HG03378 (cell line): ENCODE measurements at regions not wholly inside any gene's neighbourhood (a gene's known extent, or its start where the extent isn't known, plus 50 kb on each side); places are given as distances from the start of the nearest gene placed in this dataset.
"Not testable (repeated sequence)": the region's sequence is repeated elsewhere in the genome, so short reads cannot be mapped to it uniquely, and the experiment has no call there.

Experiments
- ATAC-seq: cut with Tn5 transposase; IDR thresholded peaks from one replicate; pipeline ENCODE4 v1.9.1; 2021; ENCODE audit warnings: mild to moderate bottlenecking, moderate library complexity; ENCODE audit not compliant: unreplicated experiment

DNA sequence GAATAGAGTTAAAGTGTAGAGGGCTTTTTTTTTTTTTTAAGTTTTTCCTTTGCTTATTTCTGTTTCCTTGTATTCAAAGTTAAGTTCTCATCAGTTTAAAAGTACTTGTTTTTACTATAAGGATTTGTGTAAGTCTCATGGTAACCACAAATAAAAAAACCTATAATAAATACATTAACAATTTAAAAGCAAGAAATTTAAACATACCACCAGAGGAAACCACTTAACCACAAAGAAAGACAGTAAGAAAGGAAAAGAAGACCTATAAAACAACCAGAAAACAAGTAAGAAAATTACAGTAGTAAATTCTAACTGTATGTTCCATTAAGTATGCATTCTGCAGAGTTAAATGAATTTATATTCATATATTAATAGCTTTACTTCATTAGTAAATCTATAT lies 999.1 kb upstream of the ATXN8OS start:
- no peak for ATAC-seq

DNA sequence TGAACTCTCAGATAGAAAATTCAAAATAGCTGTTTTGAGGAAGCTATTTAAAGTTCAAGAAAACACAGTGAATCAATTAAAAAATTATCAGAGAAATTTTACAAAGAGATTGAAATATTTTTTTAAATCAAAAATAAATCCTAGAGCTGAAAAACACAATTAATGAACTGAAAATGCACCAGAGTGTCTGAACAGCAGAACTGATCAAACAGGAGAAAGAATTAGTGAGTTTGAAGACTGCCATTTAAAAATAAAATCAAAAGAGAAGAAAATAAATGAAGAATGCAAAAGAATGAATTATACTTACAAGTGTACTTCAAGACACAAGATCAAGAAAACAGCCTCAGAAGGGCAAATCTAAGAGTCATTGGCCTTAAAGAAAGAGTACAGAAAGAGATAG lies 1000.2 kb upstream of the ATXN8OS start:
- no peak for ATAC-seq

DNA sequence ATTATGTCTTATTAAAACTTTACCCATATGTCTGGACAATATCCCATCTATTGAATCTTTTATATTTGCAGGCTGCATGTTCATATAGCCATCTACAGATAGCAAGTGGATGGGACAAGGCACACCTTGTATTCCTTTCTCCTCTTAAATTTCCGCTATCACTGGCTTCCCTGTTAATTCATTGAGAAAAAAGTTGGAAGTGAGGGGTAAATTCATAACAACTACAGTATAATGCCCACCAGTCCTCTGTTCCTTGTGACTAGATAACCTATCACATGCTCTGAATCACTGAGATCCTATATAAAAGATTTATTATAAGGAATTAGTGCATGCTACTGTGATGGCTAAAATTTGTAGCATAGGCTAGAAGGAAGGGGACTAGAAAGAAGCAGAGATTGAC lies 1005.8 kb upstream of the ATXN8OS start:
- ATAC-seq: no peak

DNA sequence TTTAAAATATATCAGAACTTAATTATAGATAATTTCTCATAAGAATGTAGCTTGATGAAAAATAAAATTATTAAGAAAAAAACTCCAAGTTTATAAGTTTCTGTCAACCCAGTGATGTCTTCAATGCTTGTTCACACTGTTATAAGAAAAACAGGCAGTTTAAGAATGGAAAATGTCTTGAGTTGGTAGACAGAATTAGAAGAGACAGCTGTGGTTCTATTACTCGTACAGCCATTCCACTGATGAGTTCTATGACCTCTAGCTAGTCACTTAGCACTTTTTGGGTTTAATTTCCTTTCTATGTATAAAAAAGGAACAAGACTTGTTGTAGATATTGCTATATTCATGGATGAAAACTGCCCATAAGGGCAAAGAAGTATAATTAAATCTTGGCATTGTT lies 1013.1 kb upstream of the ATXN8OS start:
- ATAC-seq: no peak

DNA sequence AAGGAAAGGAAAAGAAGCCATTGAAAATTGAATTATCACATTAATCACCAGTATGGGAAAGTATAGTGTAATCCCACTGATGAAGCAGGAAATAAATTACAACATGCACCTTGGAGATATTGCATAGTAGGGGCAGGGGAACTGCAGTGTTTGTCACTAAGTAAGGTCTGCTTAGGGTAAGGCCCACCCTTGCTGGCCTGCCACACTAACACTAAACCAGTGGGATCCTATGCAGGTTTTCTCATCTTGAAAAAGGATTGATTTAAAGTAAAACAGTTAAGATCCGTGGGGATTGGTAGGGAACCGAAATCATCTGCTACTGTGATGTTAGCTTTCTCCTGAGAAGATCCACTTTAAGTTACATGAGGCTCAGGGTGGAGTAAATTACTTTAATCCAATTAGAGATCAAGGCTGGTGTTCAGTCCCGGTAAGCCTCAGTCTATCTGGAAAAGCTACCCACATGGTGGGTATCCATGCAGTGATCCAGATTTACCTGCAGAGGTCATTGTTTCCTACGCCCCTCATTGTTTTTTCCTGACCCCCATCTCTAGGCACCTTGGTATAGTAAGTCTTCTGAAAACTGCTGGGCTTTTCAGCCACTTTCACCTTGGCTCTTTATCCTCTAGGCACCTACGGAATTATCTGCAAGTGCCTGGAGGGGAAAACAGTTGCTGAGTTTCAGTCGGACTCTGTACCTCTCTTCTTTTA lies 1014.9 kb upstream of the ATXN8OS start:
- ATAC-seq: no peak

DNA sequence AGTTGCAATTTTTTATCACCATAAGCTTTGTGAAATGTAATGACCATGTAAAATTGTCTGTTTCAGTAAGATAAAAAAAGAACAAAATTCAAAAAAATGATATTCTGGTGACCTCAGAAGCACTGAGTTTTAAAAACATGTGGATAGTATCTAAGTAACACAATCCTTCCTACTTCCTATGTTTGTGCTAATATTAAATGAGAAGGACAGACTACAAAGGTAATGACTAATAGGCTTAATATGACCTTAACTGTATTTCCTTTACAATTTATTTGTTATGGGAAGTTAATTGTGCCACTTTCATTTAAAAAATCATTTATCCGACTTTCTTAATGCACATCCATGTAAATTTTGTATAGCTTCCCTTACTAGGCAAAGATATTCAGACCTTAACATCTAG lies 1030.4 kb upstream of the ATXN8OS start:
- no peak for ATAC-seq

DNA sequence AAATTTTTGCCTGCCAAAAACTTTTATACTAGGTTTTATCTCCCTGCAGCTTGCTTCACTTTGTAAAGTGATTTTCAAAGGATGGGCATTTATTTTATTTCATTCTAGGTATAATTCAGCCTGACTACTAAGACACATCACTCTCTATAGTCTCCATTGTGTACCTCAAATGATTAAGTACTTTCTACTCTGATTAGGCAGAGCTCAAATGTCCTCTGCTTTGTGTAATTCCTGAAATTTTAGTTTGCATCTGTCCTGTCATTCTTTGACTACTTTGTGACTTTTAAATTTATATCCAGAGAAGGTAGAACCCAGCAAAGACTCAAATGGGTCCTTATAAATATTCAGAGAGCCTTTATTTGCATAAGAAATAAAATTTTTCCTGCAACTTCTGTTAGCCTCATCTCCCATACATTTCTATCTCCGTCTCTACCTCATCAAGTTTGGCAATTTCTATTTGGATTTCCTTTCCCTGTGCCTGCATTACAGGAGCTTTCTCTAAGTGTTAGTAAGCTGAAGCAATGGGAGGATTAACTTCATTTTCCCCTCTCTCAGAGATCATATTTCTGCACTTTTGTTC lies 1038.0 kb upstream of the ATXN8OS start:
- ATAC-seq: no peak

DNA sequence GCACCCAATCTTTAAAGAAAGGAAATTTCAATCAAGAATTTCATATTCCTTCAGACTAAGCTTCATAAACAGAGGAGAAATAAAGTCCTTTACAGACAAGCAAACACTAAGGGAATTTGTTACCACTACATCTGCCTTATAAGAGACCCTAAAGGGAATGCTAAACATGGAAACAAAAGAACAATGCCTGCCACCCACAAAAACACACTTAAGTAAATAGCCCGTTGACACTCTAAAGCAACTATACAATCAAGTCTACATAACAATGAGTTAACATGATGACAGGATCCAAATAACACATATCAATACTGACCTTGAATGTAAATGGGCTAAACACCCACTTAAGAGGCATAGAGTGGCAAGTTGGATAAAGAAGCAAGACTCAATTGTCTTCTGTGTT lies 1056.9 kb upstream of the ATXN8OS start:
- ATAC-seq: no peak

DNA sequence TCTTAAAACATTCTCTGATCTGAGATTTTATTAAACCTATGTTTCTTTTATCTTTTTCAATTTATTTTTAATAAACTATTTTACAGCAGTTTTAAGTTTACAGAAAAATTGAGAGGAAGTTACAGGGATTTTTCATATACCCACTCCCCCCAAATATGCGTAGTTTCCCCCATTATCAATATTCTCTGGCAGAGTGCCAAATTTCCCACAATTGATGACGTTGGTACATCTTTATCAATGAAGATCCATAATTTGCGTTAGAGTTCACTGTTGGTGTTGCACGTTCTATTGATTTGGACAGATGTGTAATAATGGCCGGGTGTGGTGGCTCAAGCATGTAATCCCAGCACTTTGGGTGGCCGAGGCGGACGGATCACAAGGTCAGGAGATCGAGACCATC lies 1063.0 kb upstream of the ATXN8OS start:
- no peak for ATAC-seq

DNA sequence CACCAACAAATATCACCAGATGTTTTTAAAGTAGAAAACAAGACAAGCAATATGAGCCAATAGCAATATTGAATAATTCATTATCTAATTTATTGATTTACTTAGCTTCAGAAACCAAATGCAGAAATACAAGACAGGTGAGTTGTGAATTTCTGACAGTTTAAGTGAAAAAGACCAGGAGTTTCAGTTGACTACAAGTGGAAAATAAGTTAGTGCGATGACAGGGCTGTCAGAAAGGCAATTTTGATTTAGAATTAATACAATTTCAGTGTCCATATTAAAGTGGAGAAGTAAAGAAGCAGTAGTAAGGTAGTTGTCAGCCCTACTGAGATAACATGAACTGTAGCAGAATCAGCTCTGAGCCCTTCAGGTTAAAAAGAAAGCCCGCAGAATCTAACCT lies 1066.7 kb upstream of the ATXN8OS start:
- ATAC-seq: no peak

DNA sequence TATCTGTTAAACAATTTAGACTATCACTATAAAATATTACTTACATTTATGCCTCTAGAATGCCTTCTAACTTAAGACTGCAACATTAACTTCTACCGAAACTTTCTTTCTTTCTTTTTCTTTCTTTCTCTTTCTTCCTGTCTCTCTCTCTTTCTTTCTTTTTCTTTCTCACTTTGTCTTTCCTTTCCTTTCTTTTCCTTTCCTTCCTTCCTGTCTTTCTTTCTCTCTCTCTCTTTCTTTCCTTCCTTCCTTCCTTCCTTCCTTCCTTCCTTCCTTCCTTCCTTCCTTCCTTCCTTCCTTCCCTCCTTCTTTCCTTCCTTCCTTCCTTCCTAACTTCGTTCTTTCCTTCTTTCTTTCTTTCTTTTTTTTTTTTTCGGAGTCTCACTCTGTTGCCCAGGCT lies 1071.9 kb upstream of the ATXN8OS start:
- no peak for ATAC-seq

DNA sequence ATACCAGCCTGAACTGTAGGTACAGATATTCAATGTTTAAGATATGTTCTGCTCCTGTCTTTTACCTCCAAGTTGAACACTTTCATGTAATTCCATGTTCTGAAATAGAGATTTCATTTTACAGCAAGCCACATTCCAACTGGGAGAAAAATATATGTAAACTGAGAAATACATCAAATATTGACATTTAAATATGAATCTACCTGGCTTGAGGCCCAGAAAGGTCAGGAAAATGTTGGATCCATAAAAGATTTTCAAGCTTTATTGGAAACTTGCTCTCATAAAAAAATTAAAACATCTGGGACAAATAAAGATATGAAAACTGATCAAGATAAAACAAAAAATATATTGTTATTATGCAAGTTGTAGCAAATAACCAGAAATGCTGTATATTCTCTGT lies 1078.7 kb upstream of the ATXN8OS start:
- ATAC-seq: no peak

DNA sequence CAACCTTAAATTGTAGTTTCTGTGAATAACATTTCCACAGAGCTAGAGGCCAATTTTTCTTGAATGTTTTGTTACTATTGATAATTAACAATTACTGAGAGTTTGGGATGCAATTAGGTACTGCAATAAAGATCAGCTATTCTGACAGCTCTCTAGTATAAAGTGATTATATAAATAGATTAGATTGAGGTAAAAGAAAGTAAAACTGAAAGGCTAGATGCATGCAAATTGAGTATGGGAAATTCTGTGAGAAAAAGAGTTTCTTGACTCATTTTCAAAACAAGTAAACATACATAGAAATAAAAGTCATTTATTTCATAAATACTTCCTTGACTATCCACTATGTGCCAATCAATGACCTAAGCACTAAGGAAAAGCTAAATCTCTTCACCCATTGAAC lies 1087.5 kb upstream of the ATXN8OS start:
- ATAC-seq: no peak

DNA sequence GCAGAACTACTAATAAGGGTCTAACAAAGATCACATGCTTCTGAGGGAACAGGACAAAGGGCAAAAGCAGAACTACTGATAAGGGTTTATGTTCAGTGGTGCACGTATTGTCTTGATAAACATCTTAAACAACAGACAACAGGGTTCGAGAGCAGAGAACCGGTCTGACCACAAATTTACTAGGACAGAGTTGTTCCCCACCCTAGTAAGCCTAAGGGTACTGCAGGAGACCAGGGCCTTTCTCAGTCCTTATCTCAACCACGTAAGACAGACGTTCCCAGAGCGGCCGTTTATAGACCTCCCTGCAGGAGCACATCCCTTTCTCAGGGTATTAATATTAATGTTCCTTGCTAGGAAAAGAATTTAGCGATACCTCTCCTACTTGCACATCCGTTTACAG lies 1089.5 kb upstream of the ATXN8OS start:
- not testable (repeated sequence) for ATAC-seq

DNA sequence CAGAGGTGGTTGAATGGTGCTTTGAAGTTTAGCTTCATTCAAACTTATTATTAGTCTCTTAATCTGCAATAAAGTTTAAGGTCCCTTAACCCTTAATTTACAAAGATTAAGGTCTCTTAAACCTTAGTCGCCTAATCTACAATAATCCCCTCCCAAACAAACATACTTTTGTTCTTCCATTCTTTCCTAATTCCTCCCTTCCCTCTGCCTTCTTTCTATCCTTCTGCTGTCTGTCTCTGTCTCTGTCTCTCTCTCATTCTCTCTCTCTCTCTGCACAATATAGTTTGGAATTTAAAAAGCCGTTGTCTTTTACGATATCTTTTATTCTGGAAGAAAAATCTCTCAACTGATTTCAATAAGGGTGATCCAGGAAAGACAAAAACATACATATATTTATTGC lies 1096.8 kb upstream of the ATXN8OS start:
- ATAC-seq: no peak

DNA sequence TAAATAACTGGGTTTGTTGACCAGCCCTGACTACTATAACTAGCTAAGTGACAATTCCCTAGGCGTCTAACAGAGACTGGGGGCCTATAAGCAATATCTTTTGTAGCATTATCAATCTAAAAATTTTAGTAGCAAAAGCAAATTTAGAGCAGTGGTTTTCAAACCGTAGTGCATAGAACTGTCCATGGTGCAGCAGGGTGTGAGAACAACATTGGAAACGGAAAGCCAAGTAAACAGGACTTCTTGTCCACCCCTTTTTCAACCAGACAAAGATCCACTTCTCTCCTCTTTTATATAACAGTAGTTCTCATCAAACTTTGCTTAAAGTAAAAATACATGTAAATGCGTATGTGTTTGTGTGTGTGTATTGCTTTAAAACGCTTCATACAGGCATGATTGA lies 1099.1 kb upstream of the ATXN8OS start:
- ATAC-seq: no peak

DNA sequence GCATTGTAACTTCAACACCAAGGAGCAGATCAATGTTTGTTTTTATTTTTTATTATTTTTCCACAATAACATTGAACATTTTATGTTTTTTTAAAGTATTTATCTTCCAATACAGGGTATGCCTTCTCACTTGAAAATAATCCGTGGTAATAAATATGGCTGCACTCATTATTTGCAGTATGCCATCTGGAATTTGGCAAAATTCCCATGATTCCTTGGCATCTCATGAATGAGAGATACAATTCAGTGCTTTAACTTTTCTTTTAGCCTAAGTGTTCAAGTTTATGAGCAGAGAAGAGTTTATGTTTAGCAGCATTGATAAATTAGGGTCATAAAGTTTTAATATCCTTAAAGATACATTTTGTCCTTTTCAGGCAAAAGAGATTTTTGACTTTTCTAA lies 1109.6 kb upstream of the ATXN8OS start:
- no peak for ATAC-seq

DNA sequence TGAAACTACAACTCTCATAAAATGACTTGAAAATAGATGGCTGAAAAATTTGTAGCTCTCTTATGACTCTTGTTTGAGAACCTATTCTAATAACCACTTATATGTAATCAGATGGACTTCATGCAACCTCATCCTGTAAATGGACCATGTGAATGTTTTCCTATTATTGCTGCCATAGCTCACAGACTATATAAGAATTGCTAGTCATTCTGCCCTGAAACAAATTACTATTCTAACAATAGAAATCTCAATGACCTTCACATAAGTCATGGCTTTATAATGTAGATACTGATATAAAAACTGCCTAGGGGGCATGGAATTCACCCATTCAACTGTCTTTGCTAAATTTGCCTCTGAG lies 1111.0 kb upstream of the ATXN8OS start:
- no peak for ATAC-seq

DNA sequence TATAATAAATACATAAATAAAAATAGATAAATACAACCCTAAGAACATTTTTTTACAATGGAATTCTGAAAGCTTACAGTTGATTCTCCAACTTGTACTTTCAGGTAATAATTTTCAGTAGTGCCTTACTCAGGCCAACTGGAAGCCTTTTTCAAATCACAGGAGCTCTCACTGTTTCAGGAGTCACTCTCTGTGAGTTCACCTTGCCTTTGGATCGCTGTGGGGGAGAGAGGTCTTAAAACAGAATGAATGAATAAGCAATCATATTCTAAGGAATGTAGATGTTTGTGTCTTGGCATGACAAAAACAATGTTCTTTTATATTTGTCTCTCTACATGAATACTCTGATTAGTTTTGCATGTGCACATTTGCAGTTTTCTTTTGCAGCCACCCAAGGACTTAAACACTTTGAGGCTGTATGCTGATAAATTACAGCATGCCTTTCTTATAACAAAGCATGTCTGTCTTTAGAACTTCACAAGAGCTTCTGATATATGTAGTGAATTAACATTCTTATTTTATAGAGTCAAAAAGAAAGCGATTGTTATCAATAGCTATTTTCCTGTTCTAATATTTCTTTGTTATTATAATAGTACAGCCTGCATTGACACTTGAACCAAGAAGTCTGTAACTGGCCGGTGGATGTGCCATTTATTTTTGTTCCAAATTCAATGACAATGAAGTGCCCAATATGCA lies 1111.5 kb upstream of the ATXN8OS start:
- no peak for ATAC-seq

DNA sequence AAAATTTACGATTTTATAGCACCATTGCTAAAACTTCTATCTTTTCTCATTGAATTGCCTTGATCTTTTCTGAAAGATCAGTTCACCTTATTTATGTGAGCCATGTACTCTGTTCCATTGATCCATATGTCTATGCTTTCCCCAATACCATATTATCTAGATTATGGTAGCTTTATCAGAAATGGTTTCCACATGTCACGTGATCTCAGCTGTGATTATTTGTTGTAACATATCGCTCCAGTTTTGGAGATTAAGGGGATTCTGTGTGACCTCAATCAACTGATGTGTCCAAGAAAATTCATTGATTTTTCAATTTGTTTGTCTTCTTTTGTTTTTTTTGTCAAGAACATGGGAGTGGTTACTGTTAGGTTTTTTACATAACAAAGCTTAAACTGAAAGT lies 1114.5 kb upstream of the ATXN8OS start:
- no peak for ATAC-seq

DNA sequence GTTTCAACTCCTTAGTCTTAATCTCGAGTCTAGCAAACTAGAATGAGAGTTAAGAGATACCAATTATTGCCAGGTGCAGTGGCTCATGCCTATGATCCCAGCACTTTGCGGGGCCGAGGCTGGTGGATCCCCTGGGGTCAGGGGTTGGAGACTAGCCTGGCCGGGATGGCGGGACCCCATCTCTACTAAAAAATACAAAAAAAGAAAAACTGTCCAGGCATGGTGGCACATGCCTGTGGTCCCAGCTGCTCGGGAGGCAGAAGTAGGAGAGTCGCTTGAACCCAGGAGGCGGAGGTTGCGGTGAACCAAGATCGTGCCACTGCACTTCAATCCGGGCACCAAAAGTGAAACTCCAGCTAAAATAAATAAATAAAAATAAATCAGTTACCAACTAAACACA lies 1119.5 kb upstream of the ATXN8OS start:
- no peak for ATAC-seq

DNA sequence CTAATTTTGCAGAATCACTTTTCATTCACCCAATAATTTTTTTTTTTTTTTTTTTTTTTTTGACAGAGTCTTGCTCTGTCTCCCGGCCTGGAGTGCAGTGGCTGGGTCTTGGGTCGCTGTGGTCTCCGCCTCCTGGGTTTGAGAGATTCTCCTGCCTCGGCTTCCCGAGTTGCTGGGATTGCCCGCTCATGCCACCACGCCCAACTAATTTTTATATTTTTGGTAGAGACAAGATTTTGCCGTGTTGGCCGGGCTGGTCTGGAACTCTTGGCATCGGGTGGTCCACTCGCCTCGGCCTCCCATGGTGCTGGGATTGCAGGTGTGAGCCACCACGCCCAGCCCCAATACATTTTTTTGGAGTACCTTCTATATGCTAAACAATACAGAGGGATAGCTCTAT lies 1120.0 kb upstream of the ATXN8OS start:
- no peak for ATAC-seq
